ENCODE measurements at regions not wholly inside any gene's neighbourhood (a gene's known extent, or its start where the extent isn't known, plus 50 kb on each side); places are given as distances from the start of the nearest gene placed in this dataset.

DNA sequence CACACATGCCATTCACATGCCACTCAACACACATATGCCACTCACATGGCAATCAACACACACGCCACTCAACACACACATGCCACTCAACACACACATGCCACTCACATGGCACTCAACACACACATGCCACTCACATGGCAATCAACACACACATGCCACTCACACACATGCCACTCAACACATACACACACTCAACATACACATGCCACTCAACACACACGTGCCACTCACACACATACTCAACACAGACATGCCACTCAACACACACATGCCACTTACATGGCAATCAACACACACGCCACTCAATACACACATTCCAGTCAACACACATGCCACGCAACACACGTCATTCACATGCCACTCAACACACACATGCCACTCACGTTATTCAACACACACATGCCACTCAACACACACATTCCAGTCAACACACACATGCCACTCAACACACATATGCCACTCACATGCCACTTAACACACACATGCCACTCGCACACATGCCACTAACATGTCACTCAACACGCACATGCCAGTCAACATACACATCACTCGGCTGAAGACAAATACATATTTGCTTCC lies 182.9 kb downstream of the NPHP4 start:
- no peak for TF ChIP-seq POLR2A (IDR thresholded peaks at IDR 0.05)
- TF ChIP-seq, protein P1, sequence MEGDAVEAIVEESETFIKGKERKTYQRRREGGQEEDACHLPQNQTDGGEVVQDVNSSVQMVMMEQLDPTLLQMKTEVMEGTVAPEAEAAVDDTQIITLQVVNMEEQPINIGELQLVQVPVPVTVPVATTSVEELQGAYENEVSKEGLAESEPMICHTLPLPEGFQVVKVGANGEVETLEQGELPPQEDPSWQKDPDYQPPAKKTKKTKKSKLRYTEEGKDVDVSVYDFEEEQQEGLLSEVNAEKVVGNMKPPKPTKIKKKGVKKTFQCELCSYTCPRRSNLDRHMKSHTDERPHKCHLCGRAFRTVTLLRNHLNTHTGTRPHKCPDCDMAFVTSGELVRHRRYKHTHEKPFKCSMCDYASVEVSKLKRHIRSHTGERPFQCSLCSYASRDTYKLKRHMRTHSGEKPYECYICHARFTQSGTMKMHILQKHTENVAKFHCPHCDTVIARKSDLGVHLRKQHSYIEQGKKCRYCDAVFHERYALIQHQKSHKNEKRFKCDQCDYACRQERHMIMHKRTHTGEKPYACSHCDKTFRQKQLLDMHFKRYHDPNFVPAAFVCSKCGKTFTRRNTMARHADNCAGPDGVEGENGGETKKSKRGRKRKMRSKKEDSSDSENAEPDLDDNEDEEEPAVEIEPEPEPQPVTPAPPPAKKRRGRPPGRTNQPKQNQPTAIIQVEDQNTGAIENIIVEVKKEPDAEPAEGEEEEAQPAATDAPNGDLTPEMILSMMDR (IDR thresholded peaks at IDR 0.05): no peak

All from lower leg skin (tissue), 3 donors.